ENCODE measurements at regions not wholly inside any gene's neighbourhood (a gene's known extent, or its start where the extent isn't known, plus 50 kb on each side); places are given as distances from the start of the nearest gene placed in this dataset.

DNA sequence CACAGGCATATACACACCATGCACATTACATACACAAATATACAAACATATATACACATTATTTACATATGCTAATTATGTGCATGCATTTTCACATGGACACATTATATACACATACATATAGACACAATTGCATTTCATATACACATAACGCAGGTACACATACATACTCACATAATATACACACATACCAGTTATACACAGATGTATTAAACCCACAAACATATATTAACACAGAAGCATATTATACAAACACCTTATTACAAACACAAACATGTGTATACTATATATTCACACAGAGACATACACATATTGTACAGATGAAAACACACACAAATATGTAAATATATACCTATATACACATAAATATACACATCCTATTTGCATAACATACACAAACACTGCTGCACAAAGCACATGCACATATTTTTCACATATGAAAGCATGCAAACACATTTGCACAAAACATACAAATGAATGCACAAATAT lies 140.2 kb downstream of the VEGFA start (continued):
- peak; percentile 64; the same call in 1 of the 2 replicates for TF ChIP-seq ZNF717 (CRISPR knock-in tag; IDR thresholded peaks at IDR 0.05)
- TF ChIP-seq, protein P1, sequence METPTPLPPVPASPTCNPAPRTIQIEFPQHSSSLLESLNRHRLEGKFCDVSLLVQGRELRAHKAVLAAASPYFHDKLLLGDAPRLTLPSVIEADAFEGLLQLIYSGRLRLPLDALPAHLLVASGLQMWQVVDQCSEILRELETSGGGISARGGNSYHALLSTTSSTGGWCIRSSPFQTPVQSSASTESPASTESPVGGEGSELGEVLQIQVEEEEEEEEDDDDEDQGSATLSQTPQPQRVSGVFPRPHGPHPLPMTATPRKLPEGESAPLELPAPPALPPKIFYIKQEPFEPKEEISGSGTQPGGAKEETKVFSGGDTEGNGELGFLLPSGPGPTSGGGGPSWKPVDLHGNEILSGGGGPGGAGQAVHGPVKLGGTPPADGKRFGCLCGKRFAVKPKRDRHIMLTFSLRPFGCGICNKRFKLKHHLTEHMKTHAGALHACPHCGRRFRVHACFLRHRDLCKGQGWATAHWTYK (CRISPR knock-in tag; IDR thresholded peaks at IDR 0.05): peak; percentile 2; the same call in 1 of the 2 replicates
- peak; percentile 89 for TF ChIP-seq ZNF668 (CRISPR knock-in tag; IDR thresholded peaks at IDR 0.05)
- TF ChIP-seq, protein P2, sequence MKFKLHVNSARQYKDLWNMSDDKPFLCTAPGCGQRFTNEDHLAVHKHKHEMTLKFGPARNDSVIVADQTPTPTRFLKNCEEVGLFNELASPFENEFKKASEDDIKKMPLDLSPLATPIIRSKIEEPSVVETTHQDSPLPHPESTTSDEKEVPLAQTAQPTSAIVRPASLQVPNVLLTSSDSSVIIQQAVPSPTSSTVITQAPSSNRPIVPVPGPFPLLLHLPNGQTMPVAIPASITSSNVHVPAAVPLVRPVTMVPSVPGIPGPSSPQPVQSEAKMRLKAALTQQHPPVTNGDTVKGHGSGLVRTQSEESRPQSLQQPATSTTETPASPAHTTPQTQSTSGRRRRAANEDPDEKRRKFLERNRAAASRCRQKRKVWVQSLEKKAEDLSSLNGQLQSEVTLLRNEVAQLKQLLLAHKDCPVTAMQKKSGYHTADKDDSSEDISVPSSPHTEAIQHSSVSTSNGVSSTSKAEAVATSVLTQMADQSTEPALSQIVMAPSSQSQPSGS (CRISPR knock-in tag; IDR thresholded peaks at IDR 0.05): no peak
- TF ChIP-seq RBM22 (IDR thresholded peaks at IDR 0.05; ENCODE audit: low read depth, low read length, poor library complexity, severe bottlenecking): no peak
- 0 out of 2 replicates have a peak, but pooled peaks have one; percentile 5 for TF ChIP-seq NFRKB (IDR thresholded peaks at IDR 0.05; ENCODE audit: low read depth)

DNA sequence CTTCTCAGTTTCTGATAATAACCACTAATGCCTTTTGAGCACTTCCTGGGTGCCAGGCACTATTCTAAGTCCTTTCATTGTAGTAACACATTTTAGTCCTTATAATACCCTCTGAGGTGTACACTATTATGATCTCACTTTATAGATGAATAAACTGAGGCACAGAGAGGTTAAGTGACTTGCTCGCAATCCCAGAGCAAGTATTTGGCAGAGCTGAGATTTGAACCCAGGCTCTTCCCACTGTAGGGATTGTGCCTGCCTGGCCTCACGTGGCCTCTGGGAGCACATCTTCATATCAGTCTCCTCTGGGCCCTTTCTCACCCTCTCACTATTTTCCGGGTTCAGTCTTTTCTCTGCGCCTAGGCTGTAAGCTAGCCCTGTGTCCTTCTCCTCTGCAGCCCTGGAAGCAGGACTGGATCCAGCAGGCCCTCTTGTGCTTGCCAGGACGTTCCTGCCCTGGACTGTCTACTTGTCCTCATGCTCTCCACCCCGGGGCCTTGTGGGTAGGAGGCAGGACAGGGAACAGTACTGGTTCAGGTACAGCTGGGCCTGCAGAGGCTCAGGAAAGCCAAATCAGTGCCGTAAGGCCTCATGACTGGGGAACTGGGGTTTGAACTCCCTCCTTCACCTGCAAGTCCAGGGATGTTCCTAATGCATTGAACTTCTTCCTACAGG lies 139.6 kb downstream of the VEGFA start:
- ATAC-seq: peak; percentile 1
- Histone ChIP-seq H3K79me2 (ENCODE audit: control insufficient read depth, insufficient read depth, low read length) (no peaks in the 10 kb centered on the region), H3K27me3 (ENCODE audit: control insufficient read depth in 2 of 2, insufficient read depth in 2 of 2, low read length in 2 of 2) (no peaks in the 10 kb centered on the region), H3K4me2 (ENCODE audit: insufficient read depth, low read length) (peak overlapping the region; percentile 5; the same call in 1 of the 2 replicates), H3K27ac (ENCODE audit: extremely low read depth, low read depth, low read length) (peak overlapping the region; percentile 38; the same call in 1 of the 3 replicates), H3K9me1 (ENCODE audit: control insufficient read depth, insufficient read depth, low read length) (no peaks in the 10 kb centered on the region), H3K9me3 (replicated peaks; ENCODE audit: control insufficient read depth, insufficient read depth, low read depth, low read length) (no peaks in the 10 kb centered on the region), H2AFZ (ENCODE audit: low read depth, low read length) (no peak overlapping the region), H4K20me1 (replicated peaks; ENCODE audit: control insufficient read depth, insufficient read depth, low read length) (no peaks in the 10 kb centered on the region), H3K9ac (ENCODE audit: insufficient read depth in 1 of 2, low read depth in 2 of 2, low read length in 2 of 2) (peak overlapping the region in 1 of 2 experiments; percentile 40; a peak in 1 of 4 replicates), H3K4me1 (replicated peaks in 1 of 2; ENCODE audit: control insufficient read depth in 2 of 2, insufficient read depth in 2 of 2, low read length in 2 of 2) (peaks cover 19 to 56% of the 10 kb centered on the region in 2 experiments), H3K4me3 (no peak overlapping the region), H3K36me3 (ENCODE audit: control insufficient read depth, insufficient read depth, low read length) (no peaks in the 10 kb centered on the region)
- CTCF ChIA-PET (ENCODE audit: low intra/inter-chr PET ratio): no interaction called here
- POLR2A ChIA-PET: interaction anchor here (0.6 to 0.8 kb wide), 4 partner anchors 9 to 200 kb away, joined by 3 to 5 read pairs (median 4); no protein-coding TSS in a partner anchor
- WGBS (ENCODE audit: insufficient coverage, low coverage, missing lambda C conversion rate): 43% methylated on average over 7 of the region's 7 CpGs
- no peak for FAIRE-seq
- intact Hi-C loops (cut with micrococcal nuclease) (loop anchor here (1.0 to 2.0 kb wide), 2 partner anchors 37 to 153 kb away; no protein-coding TSS in a partner anchor), in situ Hi-C loops (cut with MboI) (no loop called here)
- TSS peak; percentile 96 for BruUV-seq (replicated peaks)
- no peak for DNase-seq (ENCODE audit: extremely low read depth in 1 of 4, low spot score in 3 of 4)
- TF ChIP-seq PYGO2 (tag; IDR thresholded peaks at IDR 0.05): no peak
- TF ChIP-seq ZNF23 (CRISPR knock-in tag; IDR thresholded peaks at IDR 0.05): no peak
- TF ChIP-seq, protein P3, sequence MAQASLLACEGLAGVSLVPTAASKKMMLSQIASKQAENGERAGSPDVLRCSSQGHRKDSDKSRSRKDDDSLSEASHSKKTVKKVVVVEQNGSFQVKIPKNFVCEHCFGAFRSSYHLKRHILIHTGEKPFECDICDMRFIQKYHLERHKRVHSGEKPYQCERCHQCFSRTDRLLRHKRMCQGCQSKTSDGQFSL (CRISPR knock-in tag; IDR thresholded peaks at IDR 0.05): no peak
- TF ChIP-seq, protein P3 (tag; IDR thresholded peaks at IDR 0.05): peak in 1 of 2 experiments; percentile 26; a peak in 1 of 4 replicates
- no peak for TF ChIP-seq ZNF133 (CRISPR knock-in tag; IDR thresholded peaks at IDR 0.05)
- no peak for TF ChIP-seq EP400 (IDR thresholded peaks at IDR 0.05)
- no peak for TF ChIP-seq YY1 (IDR thresholded peaks at IDR 0.05; ENCODE audit: borderline replicate concordance in 1 of 3, control insufficient read depth in 1 of 3, extremely low read depth in 1 of 3, insufficient read depth in 3 of 3, insufficient read length in 1 of 3, insufficient replicate concordance in 2 of 3, low read depth in 1 of 3, low read length in 2 of 3)
- TF ChIP-seq, protein P4, sequence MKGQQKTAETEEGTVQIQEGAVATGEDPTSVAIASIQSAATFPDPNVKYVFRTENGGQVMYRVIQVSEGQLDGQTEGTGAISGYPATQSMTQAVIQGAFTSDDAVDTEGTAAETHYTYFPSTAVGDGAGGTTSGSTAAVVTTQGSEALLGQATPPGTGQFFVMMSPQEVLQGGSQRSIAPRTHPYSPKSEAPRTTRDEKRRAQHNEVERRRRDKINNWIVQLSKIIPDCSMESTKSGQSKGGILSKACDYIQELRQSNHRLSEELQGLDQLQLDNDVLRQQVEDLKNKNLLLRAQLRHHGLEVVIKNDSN (CRISPR knock-in tag; IDR thresholded peaks at IDR 0.05): peak; percentile 49
- TF ChIP-seq NCOA2 (IDR thresholded peaks at IDR 0.05; ENCODE audit: partially characterized antibody in 2 of 2): no peak

Measured in K562 (cell line).